AG09319 (cell line): ENCODE measurements at regions not wholly inside any gene's neighbourhood (a gene's known extent, or its start where the extent isn't known, plus 50 kb on each side); places are given as distances from the start of the nearest gene placed in this dataset.

ENCODE experiments used
- DNase-seq: peaks from one replicate; pipeline ENCODE4 v3.0.0-alpha.2; 2010; ENCODE audit warnings: low read depth; ENCODE audit errors: extremely low read depth
- CTCF ChIP-seq: IDR thresholded peaks from 2 replicates; pipeline ENCODE4 v1.5.1; 2011; ENCODE audit warnings: low read depth, mild to moderate bottlenecking, inconsistent platforms, low read length, moderate library complexity

- TF ChIP-seq CTCF: no peak
Observed at GRCh38 chr4:152209772-152210493, 326.0 kb downstream of the FBXW7 start.

GRCh38 chr4:152207378-152207720, 328.5 kb downstream of the FBXW7 start:
- no peak for TF ChIP-seq CTCF
- no peak for DNase-seq

More at GRCh38 chr4:152209772-152210493, 326.0 kb downstream of the FBXW7 start:
- no peak for DNase-seq

- TF ChIP-seq CTCF: no peak
Observed at GRCh38 chr4:152206646-152207377, 329.1 kb downstream of the FBXW7 start.

GRCh38 chr4:152206185-152206584, 329.7 kb downstream of the FBXW7 start:
- DNase-seq: no peak
- no peak for TF ChIP-seq CTCF

More at GRCh38 chr4:152206646-152207377, 329.1 kb downstream of the FBXW7 start:
- DNase-seq: no peak

GRCh38 chr4:152202415-152202814, 333.5 kb downstream of the FBXW7 start:
- TF ChIP-seq CTCF: no peak
- no peak for DNase-seq

GRCh38 chr4:152200511-152201333, 335.2 kb downstream of the FBXW7 start:
- no peak for TF ChIP-seq CTCF
- DNase-seq: no peak
